ENCODE measurements at regions not wholly inside any gene's neighbourhood (a gene's known extent, or its start where the extent isn't known, plus 50 kb on each side); places are given as distances from the start of the nearest gene placed in this dataset.

DNA sequence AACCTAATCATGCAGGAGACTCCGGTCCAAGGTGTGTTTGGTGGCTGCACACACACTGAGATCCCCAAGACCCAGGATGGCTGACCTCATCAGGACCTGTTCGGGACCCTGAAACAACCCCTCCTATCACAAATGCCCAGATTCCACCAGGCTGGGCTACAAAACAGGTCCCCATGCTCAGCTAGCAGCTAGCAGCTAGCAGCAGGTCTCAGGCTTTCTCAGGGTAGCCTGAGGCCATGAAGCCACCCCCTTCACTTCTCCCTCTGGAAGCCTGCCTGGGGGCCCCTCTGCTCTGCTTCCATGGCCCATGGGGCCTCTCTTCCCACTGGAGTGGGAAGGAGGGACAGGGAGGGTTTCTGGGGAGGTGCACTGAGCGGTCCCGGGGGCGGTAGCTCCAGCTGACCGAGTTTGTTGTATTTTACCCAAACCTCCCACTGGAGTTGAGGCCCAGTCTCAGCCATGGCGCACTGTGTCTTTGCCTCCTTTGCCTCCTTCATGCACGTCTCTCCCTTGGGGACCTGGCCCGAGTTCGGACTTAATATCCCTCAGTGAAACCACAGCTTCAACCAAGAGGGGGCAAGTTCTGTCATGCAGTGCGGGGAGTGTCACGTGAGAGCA, 95.1 kb upstream of the GPR26 start:
- H4K5ac ChIP-seq (ENCODE audit: insufficient read length, low read depth, low read length), result no peak overlapping the region
- H3K23ac ChIP-seq (ENCODE audit: insufficient read length, low read depth, low read length), result no peak overlapping the region
- no peak overlapping the region for H2AK5ac ChIP-seq (ENCODE audit: insufficient read length, low read length)
- no peaks in the 10 kb centered on the region for H3K79me1 ChIP-seq (ENCODE audit: insufficient read depth, low read depth, low read length, poor library complexity, severe bottlenecking)
- H2BK15ac ChIP-seq (ENCODE audit: low read depth, low read length), result no peak overlapping the region
- H3K36me3 Mint-ChIP-seq (ENCODE audit: insufficient read depth in 1 of 3, low read depth in 3 of 3), result no peaks in the 10 kb centered on the region; a peak in 1 of 7 replicates
- no peak overlapping the region for H3K4ac ChIP-seq (ENCODE audit: low read depth, low read length)
- no peak overlapping the region for H3T11ph ChIP-seq (ENCODE audit: low read length)
- H3K9me3 ChIP-seq (ENCODE audit: control insufficient read depth, low read depth, low read length), result no peaks in the 10 kb centered on the region
- no peak overlapping the region; the same call in 1 of the 2 replicates for H3K14ac ChIP-seq (ENCODE audit: insufficient read depth, low read length)
- H4K20me1 ChIP-seq (ENCODE audit: control insufficient read depth, insufficient read depth, insufficient read length), result no peaks in the 10 kb centered on the region
- peaks cover 14 to 25% of the 10 kb centered on the region in 2 experiments for H3K4me1 Mint-ChIP-seq
- H2BK5ac ChIP-seq (ENCODE audit: insufficient read length, low read length), result no peak overlapping the region
- peaks cover 26% of the 10 kb centered on the region for H3K27me3 Mint-ChIP-seq (ENCODE audit: low read depth)
- H3K18ac ChIP-seq (ENCODE audit: insufficient read length, low read depth, low read length), result no peak overlapping the region
- no CpG with 5 or more reads among the region's 12 CpGs for WGBS (ENCODE audit: extremely low coverage, insufficient read length, low lambda C conversion rate)
- H3K56ac ChIP-seq (ENCODE audit: insufficient read length, low read depth, low read length), result no peak overlapping the region
- no peaks in the 10 kb centered on the region for H3K9me3 Mint-ChIP-seq
- no peak overlapping the region for H2BK120ac ChIP-seq (ENCODE audit: low read depth, low read length, poor library complexity, severe bottlenecking)
- H3K9ac ChIP-seq (ENCODE audit: extremely low read depth, insufficient read length, low read length), result no peak overlapping the region
- no peak overlapping the region for H3K4me2 ChIP-seq (ENCODE audit: insufficient read depth, insufficient read length, low read length)
- H2BK12ac ChIP-seq (ENCODE audit: insufficient read length, low read depth, low read length), result no peak overlapping the region
- H3K4me1 ChIP-seq (ENCODE audit: insufficient read depth, low read length), result no peaks in the 10 kb centered on the region
- TF ChIP-seq, protein P1, sequence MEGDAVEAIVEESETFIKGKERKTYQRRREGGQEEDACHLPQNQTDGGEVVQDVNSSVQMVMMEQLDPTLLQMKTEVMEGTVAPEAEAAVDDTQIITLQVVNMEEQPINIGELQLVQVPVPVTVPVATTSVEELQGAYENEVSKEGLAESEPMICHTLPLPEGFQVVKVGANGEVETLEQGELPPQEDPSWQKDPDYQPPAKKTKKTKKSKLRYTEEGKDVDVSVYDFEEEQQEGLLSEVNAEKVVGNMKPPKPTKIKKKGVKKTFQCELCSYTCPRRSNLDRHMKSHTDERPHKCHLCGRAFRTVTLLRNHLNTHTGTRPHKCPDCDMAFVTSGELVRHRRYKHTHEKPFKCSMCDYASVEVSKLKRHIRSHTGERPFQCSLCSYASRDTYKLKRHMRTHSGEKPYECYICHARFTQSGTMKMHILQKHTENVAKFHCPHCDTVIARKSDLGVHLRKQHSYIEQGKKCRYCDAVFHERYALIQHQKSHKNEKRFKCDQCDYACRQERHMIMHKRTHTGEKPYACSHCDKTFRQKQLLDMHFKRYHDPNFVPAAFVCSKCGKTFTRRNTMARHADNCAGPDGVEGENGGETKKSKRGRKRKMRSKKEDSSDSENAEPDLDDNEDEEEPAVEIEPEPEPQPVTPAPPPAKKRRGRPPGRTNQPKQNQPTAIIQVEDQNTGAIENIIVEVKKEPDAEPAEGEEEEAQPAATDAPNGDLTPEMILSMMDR (conservative IDR thresholded peaks at IDR 0.05), result no peak
- H2BK20ac ChIP-seq (ENCODE audit: low read depth, low read length, poor library complexity, severe bottlenecking), result no peak overlapping the region
- no peak overlapping the region for H3K4me3 Mint-ChIP-seq
- peaks cover 2% of the 10 kb centered on the region; the same call in 1 of the 2 replicates for H3K27me3 ChIP-seq (ENCODE audit: insufficient read depth, low read length)
- H4K8ac ChIP-seq (replicated peaks; ENCODE audit: insufficient read length, low read depth, low read length), result no peak overlapping the region
- no peak overlapping the region for H2AFZ ChIP-seq (ENCODE audit: low read length)
- H3K27ac ChIP-seq (ENCODE audit: insufficient read length, low read depth, low read length), result no peak overlapping the region
- H3K27ac Mint-ChIP-seq, result no peak overlapping the region
- peak; percentile 19 for DNase-seq
- no peaks in the 10 kb centered on the region for H3K23me2 ChIP-seq (ENCODE audit: insufficient read length, low read depth, low read length, poor library complexity, severe bottlenecking)
- H3K79me2 ChIP-seq (ENCODE audit: insufficient read depth, low read length), result no peaks in the 10 kb centered on the region
- no peak overlapping the region for H4K91ac ChIP-seq (ENCODE audit: insufficient read length, low read depth, low read length)

Measured in H9 (cell line).